IMR-90 (cell line): ENCODE measurements at regions not wholly inside any gene's neighbourhood (a gene's known extent, or its start where the extent isn't known, plus 50 kb on each side); places are given as distances from the start of the nearest gene placed in this dataset.

Experiments used
- BHLHE40 ChIP-seq: fragments of 150-350 bp; IDR thresholded peaks from 2 replicates; pipeline ENCODE4 v1.6.1; 2016; ENCODE audit warnings: mild to moderate bottlenecking, low read depth, low read length
- CEBPB ChIP-seq: IDR thresholded peaks from 2 replicates; pipeline ENCODE4 v1.6.1; 2012; ENCODE audit warnings: low read depth, low read length, improper control_type of control experiment
- CHD1 ChIP-seq: IDR thresholded peaks from 2 replicates; pipeline ENCODE4 v1.6.1; 2012; ENCODE audit warnings: low read depth, low read length, improper control_type of control experiment
- FOS ChIP-seq: fragments of 150-350 bp; IDR thresholded peaks from 2 replicates; pipeline ENCODE4 v1.6.1; 2016; ENCODE audit warnings: low read depth, low read length
- MAFK ChIP-seq: IDR thresholded peaks from 2 replicates; pipeline ENCODE4 v1.6.1; 2012; ENCODE audit warnings: low read depth, low read length, improper control_type of control experiment
- MAZ ChIP-seq: IDR thresholded peaks from 2 replicates; pipeline ENCODE4 v1.6.1; 2012; ENCODE audit warnings: low read depth, mild to moderate bottlenecking, low read length, improper control_type of control experiment, moderate library complexity, borderline replicate concordance
- POLR2A ChIP-seq: IDR thresholded peaks from 2 replicates; pipeline ENCODE4 v1.6.1; 2012; ENCODE audit warnings: mild to moderate bottlenecking, low read depth, low read length
- RAD21 ChIP-seq: IDR thresholded peaks from 2 replicates; pipeline ENCODE4 v1.6.1; 2012; ENCODE audit warnings: low read length, improper control_type of control experiment
- RCOR1 ChIP-seq: IDR thresholded peaks from 2 replicates; pipeline ENCODE4 v1.6.1; 2012; ENCODE audit warnings: mild to moderate bottlenecking, low read length, improper control_type of control experiment; ENCODE audit not compliant: insufficient replicate concordance
- RFX5 ChIP-seq: IDR thresholded peaks from 2 replicates; pipeline ENCODE4 v1.8.0; 2012; ENCODE audit warnings: low read depth, mild to moderate bottlenecking, low read length, moderate library complexity
- SMC3 ChIP-seq: fragments of 150-350 bp; IDR thresholded peaks from 2 replicates; pipeline ENCODE4 v1.6.1; 2016; ENCODE audit warnings: low read depth, mild to moderate bottlenecking, antibody characterized with exemption, low read length, moderate library complexity
- TF ChIP-seq, protein P1 (sequence below): conservative IDR thresholded peaks from 2 replicates; pipeline ENCODE4 v1.5.1; 2012; ENCODE audit warnings: mild to moderate bottlenecking, low read depth, low read length, improper control_type of control experiment
- TF ChIP-seq, protein P2 (sequence below): fragments of 150-350 bp; IDR thresholded peaks from 2 replicates; pipeline ENCODE4 v1.6.1; 2017; ENCODE audit warnings: mild to moderate bottlenecking, antibody characterized with exemption, low read length, low read depth
- TF ChIP-seq, protein P3 (sequence below): fragments of 150-350 bp; IDR thresholded peaks from 2 replicates; pipeline ENCODE4 v1.6.1; 2016; ENCODE audit warnings: low read depth, mild to moderate bottlenecking, low read length, moderate library complexity, borderline replicate concordance

DNA sequence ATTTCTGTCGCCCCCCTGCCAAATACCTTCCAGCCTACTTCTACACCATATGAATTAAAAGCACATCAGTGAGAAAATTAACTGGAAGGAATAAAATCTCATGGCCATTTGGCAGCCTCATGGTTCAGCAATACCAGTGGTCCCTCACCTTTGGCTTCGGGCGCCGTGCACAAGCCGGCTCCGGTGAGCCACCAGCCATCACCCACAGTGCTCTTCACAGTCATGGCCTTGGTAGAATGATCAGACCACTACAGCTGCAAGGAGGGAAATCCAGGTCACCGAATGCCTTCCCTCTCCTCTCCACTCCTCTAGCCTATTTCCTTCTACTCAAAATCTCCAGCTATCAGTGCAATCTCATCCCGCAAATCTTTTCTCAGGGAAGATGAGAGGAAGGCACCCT lies 239.1 kb downstream of the C1D start:
- TF ChIP-seq POLR2A: no peak
- TF ChIP-seq, protein P1, sequence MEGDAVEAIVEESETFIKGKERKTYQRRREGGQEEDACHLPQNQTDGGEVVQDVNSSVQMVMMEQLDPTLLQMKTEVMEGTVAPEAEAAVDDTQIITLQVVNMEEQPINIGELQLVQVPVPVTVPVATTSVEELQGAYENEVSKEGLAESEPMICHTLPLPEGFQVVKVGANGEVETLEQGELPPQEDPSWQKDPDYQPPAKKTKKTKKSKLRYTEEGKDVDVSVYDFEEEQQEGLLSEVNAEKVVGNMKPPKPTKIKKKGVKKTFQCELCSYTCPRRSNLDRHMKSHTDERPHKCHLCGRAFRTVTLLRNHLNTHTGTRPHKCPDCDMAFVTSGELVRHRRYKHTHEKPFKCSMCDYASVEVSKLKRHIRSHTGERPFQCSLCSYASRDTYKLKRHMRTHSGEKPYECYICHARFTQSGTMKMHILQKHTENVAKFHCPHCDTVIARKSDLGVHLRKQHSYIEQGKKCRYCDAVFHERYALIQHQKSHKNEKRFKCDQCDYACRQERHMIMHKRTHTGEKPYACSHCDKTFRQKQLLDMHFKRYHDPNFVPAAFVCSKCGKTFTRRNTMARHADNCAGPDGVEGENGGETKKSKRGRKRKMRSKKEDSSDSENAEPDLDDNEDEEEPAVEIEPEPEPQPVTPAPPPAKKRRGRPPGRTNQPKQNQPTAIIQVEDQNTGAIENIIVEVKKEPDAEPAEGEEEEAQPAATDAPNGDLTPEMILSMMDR: no peak
- TF ChIP-seq MAFK: no peak
- no peak for TF ChIP-seq CEBPB
- TF ChIP-seq, protein P2, sequence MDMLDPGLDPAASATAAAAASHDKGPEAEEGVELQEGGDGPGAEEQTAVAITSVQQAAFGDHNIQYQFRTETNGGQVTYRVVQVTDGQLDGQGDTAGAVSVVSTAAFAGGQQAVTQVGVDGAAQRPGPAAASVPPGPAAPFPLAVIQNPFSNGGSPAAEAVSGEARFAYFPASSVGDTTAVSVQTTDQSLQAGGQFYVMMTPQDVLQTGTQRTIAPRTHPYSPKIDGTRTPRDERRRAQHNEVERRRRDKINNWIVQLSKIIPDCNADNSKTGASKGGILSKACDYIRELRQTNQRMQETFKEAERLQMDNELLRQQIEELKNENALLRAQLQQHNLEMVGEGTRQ: no peak
- TF ChIP-seq RFX5: no peak
- TF ChIP-seq BHLHE40: no peak
- no peak for TF ChIP-seq CHD1
- no peak for TF ChIP-seq RCOR1
- TF ChIP-seq FOS: no peak
- TF ChIP-seq, protein P3, sequence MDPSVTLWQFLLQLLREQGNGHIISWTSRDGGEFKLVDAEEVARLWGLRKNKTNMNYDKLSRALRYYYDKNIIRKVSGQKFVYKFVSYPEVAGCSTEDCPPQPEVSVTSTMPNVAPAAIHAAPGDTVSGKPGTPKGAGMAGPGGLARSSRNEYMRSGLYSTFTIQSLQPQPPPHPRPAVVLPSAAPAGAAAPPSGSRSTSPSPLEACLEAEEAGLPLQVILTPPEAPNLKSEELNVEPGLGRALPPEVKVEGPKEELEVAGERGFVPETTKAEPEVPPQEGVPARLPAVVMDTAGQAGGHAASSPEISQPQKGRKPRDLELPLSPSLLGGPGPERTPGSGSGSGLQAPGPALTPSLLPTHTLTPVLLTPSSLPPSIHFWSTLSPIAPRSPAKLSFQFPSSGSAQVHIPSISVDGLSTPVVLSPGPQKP: no peak
- TF ChIP-seq RAD21: no peak
- no peak for TF ChIP-seq SMC3
- no peak for TF ChIP-seq MAZ
